Pancreas (tissue), 10 donors: ENCODE measurements at regions not wholly inside any gene's neighbourhood (a gene's known extent, or its start where the extent isn't known, plus 50 kb on each side); places are given as distances from the start of the nearest gene placed in this dataset.

Experiments
- ATAC-seq, 4 donors: fragments of 200-7000 bp; cut with Tn5 transposase; one replicate each; pipeline versions ENCODE4 v1.8.0 to v1.9.1; 2020; ENCODE audit warnings: mild to moderate bottlenecking in 4 of 4, moderate library complexity in 4 of 4
- DNase-seq, 6 donors: peaks; one replicate each; pipeline ENCODE4 v3.0.0-alpha.2; 2020
- FAIRE-seq: peaks from 2 replicates; lab custom pipeline; 2012; peaks lifted over from hg19 to GRCh38; lab: Jason Lieb, UNC
- H3K27ac ChIP-seq, 4 donors: fragments of 200-600 bp; sonication (generic); 1 replicate in 3 of 4; 2 replicates in 1 of 4; pipeline versions ENCODE4 v1.5.0 to v1.8.0; 2020
- H3K27me3 ChIP-seq, 4 donors: fragments of 200-600 bp; one replicate each; pipeline ENCODE4 v1.8.0; 2021
- H3K36me3 ChIP-seq, 3 donors: fragments of 200-600 bp; sonication (generic) in 1 of 3; one replicate each; pipeline versions ENCODE4 v1.5.0 to v1.8.0; 2020 to 2021
- H3K4me1 ChIP-seq, 3 donors: fragments of 200-600 bp; one replicate each; pipeline ENCODE4 v1.8.0; 2021
- H3K4me3 ChIP-seq, 4 donors: fragments of 200-600 bp; sonication (generic) in 2 of 4; one replicate each; pipeline versions ENCODE4 v1.5.0 to v1.8.0; 2020 to 2021
- H3K9me3 ChIP-seq, 4 donors: fragments of 200-600 bp; one replicate each; pipeline ENCODE4 v1.8.0; 2021
- CTCF ChIP-seq, 4 donors: fragments of 200-600 bp; sonication (generic) in 3 of 4; IDR thresholded peaks; one replicate each; pipeline versions ENCODE4 v1.5.0 to v1.8.0; 2021; ENCODE audit warnings: antibody characterized with exemption in 4 of 4
- WGBS, 2 donors: extraction: QIAGEN DNeasy Blood & Tissue Kit; methylation state at CpG; one replicate each; pipeline ENCODE4 v1.1.7; 2013; 5-methylcytosine and 5-hydroxymethylcytosine counted together
- intact Hi-C, 3 donors: fragments of 100-400 bp; cut with DNase I; formaldehyde crosslinking; loops; one replicate each; pipeline versions ENCODE4 v1.11.1 to v1.14.2; 2022
- donor health status: healthy with polysubstance abuse.
- donor health status: DM: no; HTN: no; CAD: no; lungs with moderate emphysema.
- donor health status: DM: no; HTN: no; CAD: no.
- donor health status: control.
- donor health status: control.
- donor health status: Bipolar disorder and iron deficiency.
- donor health status: DM: yes; HTN: yes; CAD: no.
- donor health status: DM: no; HTN: no; CAD: no.
- donor health status: DM: no; HTN: no; CAD: no.
- donor health status: DM: yes; HTN: yes; CAD: no.

DNA sequence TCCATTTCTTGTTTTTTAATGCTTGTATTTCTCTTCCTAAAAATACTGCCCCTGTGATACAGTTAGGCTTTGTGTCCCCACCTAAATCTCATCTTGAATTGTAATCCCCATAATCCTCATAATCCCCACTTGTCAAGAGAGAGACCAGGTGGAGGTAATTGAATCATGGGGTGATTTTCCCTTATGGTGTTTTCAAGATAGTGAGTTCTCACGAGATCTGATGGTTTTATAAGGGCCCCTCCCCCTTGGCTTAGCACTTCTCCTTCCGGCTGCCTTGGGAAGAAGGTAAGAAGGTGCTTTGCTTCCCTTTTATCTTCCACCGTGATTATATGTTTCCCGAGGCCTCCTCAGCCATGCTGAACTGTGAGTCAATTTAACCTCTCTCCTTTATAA, 227.4 kb downstream of the MAN2A1 start:
- no peaks in the 10 kb centered on the region for H3K9me3 ChIP-seq
- H3K4me3 ChIP-seq: no peak overlapping the region
- no peak overlapping the region for H3K27ac ChIP-seq
- no peak for FAIRE-seq
- no peak for DNase-seq
- intact Hi-C loops: no loop called here
- TF ChIP-seq CTCF (IDR thresholded peaks at IDR 0.05): no peak
- H3K4me1 ChIP-seq: no peaks in the 10 kb centered on the region
- no peaks in the 10 kb centered on the region for H3K27me3 ChIP-seq
- H3K36me3 ChIP-seq: no peaks in the 10 kb centered on the region
- no peak for ATAC-seq
- WGBS, 2 donors: 74 to 84% methylated on average over 4 of the region's 4 CpGs

GRCh38 chr5:109917966-109918365, 228.2 kb downstream of the MAN2A1 start:
- no peak overlapping the region for H3K4me3 ChIP-seq
- no peaks in the 10 kb centered on the region for H3K27me3 ChIP-seq
- WGBS, 2 donors: 84 to 93% methylated on average over 4 of the region's 4 CpGs
- H3K9me3 ChIP-seq: no peaks in the 10 kb centered on the region
- no peak overlapping the region for H3K27ac ChIP-seq
- intact Hi-C loops: no loop called here
- no peak for ATAC-seq
- no peaks in the 10 kb centered on the region for H3K4me1 ChIP-seq
- TF ChIP-seq CTCF (IDR thresholded peaks at IDR 0.05): no peak
- no peaks in the 10 kb centered on the region for H3K36me3 ChIP-seq
- FAIRE-seq: no peak
- DNase-seq: no peak

- H3K36me3 ChIP-seq: no peaks in the 10 kb centered on the region
- no peaks in the 10 kb centered on the region for H3K4me1 ChIP-seq
- TF ChIP-seq CTCF (IDR thresholded peaks at IDR 0.05): no peak
- intact Hi-C loops: no loop called here
- no peak for ATAC-seq
- no peak overlapping the region for H3K27ac ChIP-seq
- H3K4me3 ChIP-seq: no peak overlapping the region
- no peak for DNase-seq
- no peaks in the 10 kb centered on the region for H3K9me3 ChIP-seq
- WGBS, 2 donors: 62 to 72% methylated on average over 4 of the region's 4 CpGs
- no peaks in the 10 kb centered on the region for H3K27me3 ChIP-seq
- no peak for FAIRE-seq
Observed at GRCh38 chr5:109920736-109921135, 231.0 kb downstream of the MAN2A1 start.

DNA sequence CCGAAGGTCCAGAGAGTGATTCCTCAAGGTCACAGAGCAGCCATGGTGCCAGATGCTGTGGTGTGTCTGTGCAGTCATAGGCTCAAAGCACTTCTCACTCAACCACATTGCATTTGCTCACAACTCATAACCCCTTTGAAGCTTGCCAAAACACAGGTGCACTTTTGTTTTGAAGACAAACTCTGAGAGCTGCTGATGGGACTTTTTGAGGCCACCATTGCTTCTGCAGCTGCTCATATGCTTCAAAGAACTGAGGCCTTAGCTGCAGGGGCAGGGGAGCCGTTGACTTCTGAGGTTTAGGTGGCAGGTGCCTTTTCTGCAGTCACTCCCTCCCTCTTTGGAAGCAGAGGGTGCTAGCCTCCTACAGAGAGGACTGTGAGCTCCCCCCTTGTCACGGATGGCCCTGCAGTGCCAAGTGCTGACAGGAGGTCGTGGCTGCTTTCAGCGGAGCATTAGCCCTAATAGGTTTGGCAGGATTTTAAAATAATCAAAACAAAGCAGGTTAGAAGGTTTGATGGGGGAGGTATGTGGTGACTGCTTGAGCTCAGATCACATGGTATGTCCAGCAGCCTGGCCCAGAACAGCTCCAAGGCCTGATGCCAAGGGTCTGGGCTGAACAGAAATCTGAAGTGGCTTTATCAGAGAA, 232.1 kb downstream of the MAN2A1 start:
- intact Hi-C loops: no loop called here
- Histone ChIP-seq H3K27me3 (no peaks in the 10 kb centered on the region), H3K27ac (no peak overlapping the region), H3K4me1 (no peaks in the 10 kb centered on the region), H3K36me3 (no peaks in the 10 kb centered on the region), H3K9me3 (no peaks in the 10 kb centered on the region), H3K4me3 (no peak overlapping the region)
- no peak for TF ChIP-seq CTCF (IDR thresholded peaks at IDR 0.05)
- WGBS, 2 donors: 43 to 47% methylated on average over 5 of the region's 5 CpGs
- DNase-seq (no peak), FAIRE-seq (no peak), ATAC-seq (peak in 3 of 4 donors; percentile 23 to 62 (median 41))

DNA sequence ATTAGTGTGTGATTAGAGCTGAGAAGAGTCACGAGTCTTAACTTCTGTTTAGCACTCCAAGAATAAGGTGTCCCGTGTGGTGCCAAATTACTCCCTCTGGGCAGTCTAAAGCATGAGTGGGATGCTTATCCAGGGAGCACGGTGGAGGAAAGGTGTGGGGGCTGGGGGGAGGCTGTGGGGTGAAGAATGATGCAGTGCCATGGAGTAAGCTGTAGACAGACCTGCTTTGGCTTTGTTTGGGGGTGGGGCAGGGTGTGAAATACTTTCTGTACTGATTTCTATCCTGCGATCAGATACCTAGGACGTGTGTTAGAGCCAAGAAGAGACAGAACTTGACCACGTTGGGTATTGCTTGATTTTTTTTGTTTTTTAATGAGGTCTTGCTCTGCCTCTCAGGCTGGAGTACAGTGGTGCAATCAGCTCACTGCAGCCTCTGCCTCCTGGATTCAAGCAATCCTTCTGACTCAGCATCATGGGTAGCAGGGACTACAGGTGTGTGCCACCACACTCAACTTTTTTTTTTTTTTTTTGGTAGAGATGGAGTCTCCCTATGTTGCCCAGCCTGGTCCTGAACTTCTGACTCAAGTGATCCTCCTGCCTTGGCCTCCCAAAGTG, 232.8 kb downstream of the MAN2A1 start:
- WGBS, 2 donors: 39 to 42% methylated on average over 6 of the region's 6 CpGs
- no peak overlapping the region for H3K27ac ChIP-seq
- no peaks in the 10 kb centered on the region for H3K9me3 ChIP-seq
- H3K36me3 ChIP-seq: no peaks in the 10 kb centered on the region
- FAIRE-seq (no peak), DNase-seq (no peak), ATAC-seq (peak in 1 of 4 donors; percentile 9)
- intact Hi-C loops: no loop called here
- no peaks in the 10 kb centered on the region for H3K27me3 ChIP-seq
- no peak overlapping the region for H3K4me3 ChIP-seq
- TF ChIP-seq CTCF (IDR thresholded peaks at IDR 0.05): no peak
- H3K4me1 ChIP-seq: no peaks in the 10 kb centered on the region
